ENCODE measurements at regions not wholly inside any gene's neighbourhood (a gene's known extent, or its start where the extent isn't known, plus 50 kb on each side); places are given as distances from the start of the nearest gene placed in this dataset.
"Not testable (repeated sequence)": the region's sequence is repeated elsewhere in the genome, so short reads cannot be mapped to it uniquely, and the experiment has no call there.

DNA sequence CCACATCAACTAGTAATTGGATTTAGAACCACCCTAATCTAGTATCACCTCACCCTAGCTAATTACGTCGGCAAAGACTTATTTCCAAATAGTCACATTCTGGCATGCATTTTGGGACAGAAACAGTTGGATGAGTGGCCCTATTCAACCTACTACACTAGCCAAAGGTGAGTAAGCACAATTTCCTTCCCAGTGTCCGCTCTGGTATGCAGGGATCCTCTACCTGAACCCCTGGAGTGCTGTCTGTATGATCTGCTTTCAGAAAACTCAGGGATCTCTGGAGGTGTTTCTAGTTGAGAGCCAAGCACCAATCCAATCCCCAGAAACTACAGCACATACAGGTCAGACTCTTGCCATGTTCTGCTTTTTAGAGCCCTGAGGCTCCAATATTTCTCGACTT is 717.4 kb upstream of the MANEA start:
- Histone ChIP-seq H3K9me3 (ENCODE audit: control insufficient read depth in 1 of 2, insufficient read depth in 1 of 2, low read depth in 1 of 2, low read length in 2 of 2) (no peaks in the 10 kb centered on the region), H4K20me1 (ENCODE audit: insufficient read depth) (no peaks in the 10 kb centered on the region), H3K27me3 (ENCODE audit: insufficient read depth, low read length) (no peaks in the 10 kb centered on the region), H3K4me3 (replicated peaks in 1 of 2; ENCODE audit: low read depth in 1 of 2, low read length in 2 of 2) (no peak overlapping the region), H3K79me2 (ENCODE audit: insufficient read depth, low read length) (no peaks in the 10 kb centered on the region), H3K27ac (ENCODE audit: low read depth, low read length) (no peak overlapping the region), H3K9ac (ENCODE audit: low read length) (no peak overlapping the region), H2AFZ (ENCODE audit: low read depth, low read length, poor library complexity, severe bottlenecking) (no peak overlapping the region), H3K4me1 (ENCODE audit: control insufficient read depth in 1 of 2, insufficient read depth in 2 of 2, low read length in 2 of 2) (peaks cover 0 to 4% of the 10 kb centered on the region in 2 experiments; a peak in 1 of 4 replicates), H3K36me3 (ENCODE audit: control insufficient read depth in 1 of 2, insufficient read depth in 2 of 2, low read length in 2 of 2) (no peaks in the 10 kb centered on the region), H3K9me2 (ENCODE audit: insufficient read depth) (no peaks in the 10 kb centered on the region), H3K4me2 (ENCODE audit: low read length) (no peak overlapping the region)
- DNase-seq (ENCODE audit: low read depth, low spot score) (no peak), ATAC-seq (no peak)
- intact Hi-C loops (cut with micrococcal nuclease), result no loop called here
- POLR2A ChIA-PET, result no interaction called here
- RAD21 ChIA-PET (ENCODE audit: low non-redundant PET in 1 of 2, low total read pairs in 2 of 2, uncharacterized antibody in 2 of 2, unreplicated experiment in 2 of 2), result no interaction called here
- CTCF ChIA-PET, result no interaction called here
- no TSS peak for BruUV-seq (replicated peaks)
- TF ChIP-seq TCF7L2 (IDR thresholded peaks at IDR 0.05; ENCODE audit: borderline replicate concordance, extremely low read depth, insufficient read depth, insufficient read length) (no peak), POLR2AphosphoS5 (IDR thresholded peaks at IDR 0.05; ENCODE audit: low read depth, low read length) (no peak), EGR1 (IDR thresholded peaks at IDR 0.05; ENCODE audit: low read depth) (no peak), REST (IDR thresholded peaks at IDR 0.05; ENCODE audit: low read depth) (no peak), ATF3 (IDR thresholded peaks at IDR 0.05) (no peak), RAD21 (IDR thresholded peaks at IDR 0.05; ENCODE audit: low read depth) (no peak), CBX3 (IDR thresholded peaks at IDR 0.05; ENCODE audit: low read depth) (no peak), JUND (IDR thresholded peaks at IDR 0.05) (no peak), POLR2A (IDR thresholded peaks at IDR 0.05; ENCODE audit: borderline replicate concordance, extremely low read depth, insufficient read depth, insufficient read length) (no peak)
- TF ChIP-seq, protein P1, sequence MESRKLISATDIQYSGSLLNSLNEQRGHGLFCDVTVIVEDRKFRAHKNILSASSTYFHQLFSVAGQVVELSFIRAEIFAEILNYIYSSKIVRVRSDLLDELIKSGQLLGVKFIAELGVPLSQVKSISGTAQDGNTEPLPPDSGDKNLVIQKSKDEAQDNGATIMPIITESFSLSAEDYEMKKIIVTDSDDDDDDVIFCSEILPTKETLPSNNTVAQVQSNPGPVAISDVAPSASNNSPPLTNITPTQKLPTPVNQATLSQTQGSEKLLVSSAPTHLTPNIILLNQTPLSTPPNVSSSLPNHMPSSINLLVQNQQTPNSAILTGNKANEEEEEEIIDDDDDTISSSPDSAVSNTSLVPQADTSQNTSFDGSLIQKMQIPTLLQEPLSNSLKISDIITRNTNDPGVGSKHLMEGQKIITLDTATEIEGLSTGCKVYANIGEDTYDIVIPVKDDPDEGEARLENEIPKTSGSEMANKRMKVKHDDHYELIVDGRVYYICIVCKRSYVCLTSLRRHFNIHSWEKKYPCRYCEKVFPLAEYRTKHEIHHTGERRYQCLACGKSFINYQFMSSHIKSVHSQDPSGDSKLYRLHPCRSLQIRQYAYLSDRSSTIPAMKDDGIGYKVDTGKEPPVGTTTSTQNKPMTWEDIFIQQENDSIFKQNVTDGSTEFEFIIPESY (IDR thresholded peaks at IDR 0.05; ENCODE audit: extremely low read depth, insufficient replicate concordance, low read length), result no peak
- TF ChIP-seq, protein P2, sequence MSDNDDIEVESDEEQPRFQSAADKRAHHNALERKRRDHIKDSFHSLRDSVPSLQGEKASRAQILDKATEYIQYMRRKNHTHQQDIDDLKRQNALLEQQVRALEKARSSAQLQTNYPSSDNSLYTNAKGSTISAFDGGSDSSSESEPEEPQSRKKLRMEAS (IDR thresholded peaks at IDR 0.05), result no peak

- H3K9ac ChIP-seq (ENCODE audit: low read length); DNase-seq (ENCODE audit: low read depth, low spot score); RAD21 ChIA-PET (ENCODE audit: low non-redundant PET in 1 of 2, low total read pairs in 2 of 2, uncharacterized antibody in 2 of 2, unreplicated experiment in 2 of 2); H3K9me2 ChIP-seq (ENCODE audit: insufficient read depth); H3K4me1 ChIP-seq (ENCODE audit: control insufficient read depth in 1 of 2, insufficient read depth in 2 of 2, low read length in 2 of 2); H3K27ac ChIP-seq (ENCODE audit: low read depth, low read length); H3K9me3 ChIP-seq (ENCODE audit: control insufficient read depth in 1 of 2, insufficient read depth in 1 of 2, low read depth in 1 of 2, low read length in 2 of 2); intact Hi-C loops (cut with micrococcal nuclease); H3K36me3 ChIP-seq (ENCODE audit: control insufficient read depth in 1 of 2, insufficient read depth in 2 of 2, low read length in 2 of 2); H2AFZ ChIP-seq (ENCODE audit: low read depth, low read length, poor library complexity, severe bottlenecking); POLR2A ChIA-PET; H3K4me2 ChIP-seq (ENCODE audit: low read length); H3K27me3 ChIP-seq (ENCODE audit: insufficient read depth, low read length); ATAC-seq; CTCF ChIA-PET; H4K20me1 ChIP-seq (ENCODE audit: insufficient read depth); H3K79me2 ChIP-seq (ENCODE audit: insufficient read depth, low read length); H3K4me3 ChIP-seq (replicated peaks in 1 of 2; ENCODE audit: low read depth in 1 of 2, low read length in 2 of 2); BruUV-seq (replicated peaks): not testable (repeated sequence)
Measured at GRCh38 chr6:94856999-94857398, 720.3 kb upstream of the MANEA start.

All from HCT116 (cell line).